ENCODE measurements at regions not wholly inside any gene's neighbourhood (a gene's known extent, or its start where the extent isn't known, plus 50 kb on each side); places are given as distances from the start of the nearest gene placed in this dataset.

DNA sequence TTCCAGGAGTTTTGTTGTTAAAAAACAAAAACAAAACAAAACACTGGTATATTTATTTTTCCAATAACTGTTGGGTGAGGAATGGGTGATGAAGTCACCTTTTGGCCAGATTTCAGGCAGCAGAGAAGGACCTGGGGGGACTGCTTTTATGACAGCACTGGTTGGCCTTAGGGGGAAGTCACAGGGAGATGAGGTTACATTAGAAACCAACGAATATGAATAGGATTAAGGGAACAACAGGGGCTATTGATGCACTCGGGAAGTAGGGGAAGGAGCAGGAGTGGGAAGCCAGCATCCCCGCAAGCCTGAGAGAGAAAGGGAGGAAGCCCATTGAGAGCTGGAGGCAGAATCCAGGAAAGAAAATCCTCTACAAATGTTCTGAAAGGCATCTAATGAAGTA lies 958.4 kb downstream of the TYW1 start:
- no peak for TF ChIP-seq POLR2AphosphoS5 (IDR thresholded peaks at IDR 0.05; ENCODE audit: low read depth, low read length)
- no peak for TF ChIP-seq TAF1 (IDR thresholded peaks at IDR 0.05; ENCODE audit: borderline replicate concordance, insufficient read depth, low read length)
- TF ChIP-seq, protein P1, sequence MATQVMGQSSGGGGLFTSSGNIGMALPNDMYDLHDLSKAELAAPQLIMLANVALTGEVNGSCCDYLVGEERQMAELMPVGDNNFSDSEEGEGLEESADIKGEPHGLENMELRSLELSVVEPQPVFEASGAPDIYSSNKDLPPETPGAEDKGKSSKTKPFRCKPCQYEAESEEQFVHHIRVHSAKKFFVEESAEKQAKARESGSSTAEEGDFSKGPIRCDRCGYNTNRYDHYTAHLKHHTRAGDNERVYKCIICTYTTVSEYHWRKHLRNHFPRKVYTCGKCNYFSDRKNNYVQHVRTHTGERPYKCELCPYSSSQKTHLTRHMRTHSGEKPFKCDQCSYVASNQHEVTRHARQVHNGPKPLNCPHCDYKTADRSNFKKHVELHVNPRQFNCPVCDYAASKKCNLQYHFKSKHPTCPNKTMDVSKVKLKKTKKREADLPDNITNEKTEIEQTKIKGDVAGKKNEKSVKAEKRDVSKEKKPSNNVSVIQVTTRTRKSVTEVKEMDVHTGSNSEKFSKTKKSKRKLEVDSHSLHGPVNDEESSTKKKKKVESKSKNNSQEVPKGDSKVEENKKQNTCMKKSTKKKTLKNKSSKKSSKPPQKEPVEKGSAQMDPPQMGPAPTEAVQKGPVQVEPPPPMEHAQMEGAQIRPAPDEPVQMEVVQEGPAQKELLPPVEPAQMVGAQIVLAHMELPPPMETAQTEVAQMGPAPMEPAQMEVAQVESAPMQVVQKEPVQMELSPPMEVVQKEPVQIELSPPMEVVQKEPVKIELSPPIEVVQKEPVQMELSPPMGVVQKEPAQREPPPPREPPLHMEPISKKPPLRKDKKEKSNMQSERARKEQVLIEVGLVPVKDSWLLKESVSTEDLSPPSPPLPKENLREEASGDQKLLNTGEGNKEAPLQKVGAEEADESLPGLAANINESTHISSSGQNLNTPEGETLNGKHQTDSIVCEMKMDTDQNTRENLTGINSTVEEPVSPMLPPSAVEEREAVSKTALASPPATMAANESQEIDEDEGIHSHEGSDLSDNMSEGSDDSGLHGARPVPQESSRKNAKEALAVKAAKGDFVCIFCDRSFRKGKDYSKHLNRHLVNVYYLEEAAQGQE (IDR thresholded peaks at IDR 0.05; ENCODE audit: insufficient read depth in 1 of 2, low read depth in 2 of 2, low read length in 2 of 2) = no peak
- TF ChIP-seq SIN3A (IDR thresholded peaks at IDR 0.05; ENCODE audit: borderline replicate concordance, insufficient read depth, low read length) = no peak

Measured in PFSK-1 (cell line).